IMR-90 (cell line): ENCODE measurements at regions not wholly inside any gene's neighbourhood (a gene's known extent, or its start where the extent isn't known, plus 50 kb on each side); places are given as distances from the start of the nearest gene placed in this dataset.

Source experiments
- ATAC-seq: fragments of 200-7000 bp; cut with Tn5 transposase; 2 replicates; pipeline ENCODE4 v1.9.1; 2020; ENCODE audit warnings: low read depth, mild to moderate bottlenecking, moderate library complexity
- BruUV-seq: library from RNA; stranded (reverse); fragments of 400-500 nt; replicated peaks from 2 replicates; lab custom pipeline; 2021; lab: Mats Ljungman, UMichigan
- CTCF ChIA-PET: fragments of 300-600 bp; formaldehyde crosslinking; extraction: SDS; loops from one replicate; lab custom pipeline; 2021; ENCODE audit warnings: antibody characterized with exemption; lab: Yijun Ruan, JAX
- POLR2A ChIA-PET: fragments of 300-600 bp; sonication (Branson Sonifier 250); formaldehyde crosslinking; loops from one replicate; lab custom pipeline; 2022; ENCODE audit warnings: antibody characterized with exemption; ENCODE audit not compliant: unreplicated experiment; lab: Charles Lee
- DNase-seq: peaks from one replicate; pipeline ENCODE4 v3.0.0; 2013
- H2AFZ ChIP-seq: replicated peaks from 2 replicates; pipeline ENCODE3; 2013; ENCODE audit warnings: low read length, mild to moderate bottlenecking; ENCODE audit not compliant: poor library complexity
- H2AK5ac ChIP-seq: 2 replicates; pipeline ENCODE4 v1.6.1; 2013; ENCODE audit warnings: low read depth, low read length, inconsistent platforms
- H2AK9ac ChIP-seq: replicated peaks from 2 replicates; pipeline ENCODE3; 2013; ENCODE audit warnings: mild to moderate bottlenecking, low read depth, low read length, moderate library complexity; ENCODE audit not compliant: poor library complexity
- H2BK120ac ChIP-seq: 2 replicates; pipeline ENCODE4 v1.6.1; 2013; ENCODE audit warnings: low read depth, low read length, inconsistent platforms
- H2BK15ac ChIP-seq: 3 replicates; pipeline ENCODE4 v1.6.1; 2013; ENCODE audit warnings: low read depth, low read length, inconsistent platforms
- H2BK20ac ChIP-seq: 2 replicates; pipeline ENCODE4 v1.6.1; 2013; ENCODE audit warnings: low read depth, mild to moderate bottlenecking, inconsistent platforms, low read length, moderate library complexity
- H2BK5ac ChIP-seq: 2 replicates; pipeline ENCODE4 v1.6.1; 2013; ENCODE audit warnings: mild to moderate bottlenecking, low read depth, low read length, inconsistent platforms; ENCODE audit not compliant: poor library complexity, severe bottlenecking
- H3K14ac ChIP-seq: replicated peaks from 2 replicates; pipeline ENCODE4 v1.6.1; 2013; ENCODE audit warnings: low read depth, low read length, inconsistent platforms
- H3K18ac ChIP-seq: 2 replicates; pipeline ENCODE4 v1.6.1; 2013; ENCODE audit warnings: low read depth, low read length, control low read depth
- H3K23ac ChIP-seq: 2 replicates; pipeline ENCODE4 v1.6.1; 2013; ENCODE audit warnings: low read depth, low read length, inconsistent platforms
- H3K27ac ChIP-seq: 2 replicates; pipeline ENCODE4 v1.5.1; 2013; ENCODE audit warnings: mild to moderate bottlenecking, control low read depth, low read length; ENCODE audit not compliant: insufficient read depth
- H3K27me3 ChIP-seq: 2 replicates; pipeline ENCODE4 v1.6.1; 2013; ENCODE audit warnings: low read length; ENCODE audit not compliant: control insufficient read depth, insufficient read depth
- H3K36me3 ChIP-seq: 2 replicates; pipeline ENCODE4 v1.6.1; 2013; ENCODE audit warnings: low read length, mixed read lengths; ENCODE audit not compliant: control insufficient read depth, insufficient read depth
- H3K4ac ChIP-seq: 2 replicates; pipeline ENCODE4 v1.6.1; 2013; ENCODE audit warnings: low read depth, low read length, inconsistent platforms
- H3K4me1 ChIP-seq: 2 replicates; pipeline ENCODE4 v1.6.1; 2013; ENCODE audit warnings: low read length, mixed read lengths; ENCODE audit not compliant: control insufficient read depth, insufficient read depth
- H3K4me2 ChIP-seq: 2 replicates; pipeline ENCODE4 v1.6.1; 2013; ENCODE audit warnings: low read depth, mild to moderate bottlenecking, control low read depth, low read length, moderate library complexity
- H3K4me3 ChIP-seq: 2 replicates; pipeline ENCODE4 v1.5.1; 2013; ENCODE audit warnings: low read depth, mild to moderate bottlenecking, control low read depth, low read length, moderate library complexity; ENCODE audit not compliant: insufficient read depth
- H3K56ac ChIP-seq: 2 replicates; pipeline ENCODE4 v1.6.1; 2013; ENCODE audit warnings: low read length, inconsistent platforms; ENCODE audit not compliant: insufficient read depth; ENCODE audit errors: extremely low read depth
- H3K79me1 ChIP-seq, 2 experiments: 2 replicates each; pipeline ENCODE4 v1.6.1; 2013; ENCODE audit warnings: low read length in 2 of 2, inconsistent platforms in 1 of 2, low read depth in 1 of 2
- H3K9ac ChIP-seq: 2 replicates; pipeline ENCODE4 v1.6.1; 2013; ENCODE audit warnings: low read depth, low read length, control low read depth
- H3K9me1 ChIP-seq: 2 replicates; pipeline ENCODE4 v1.6.1; 2013; ENCODE audit warnings: low read length, inconsistent platforms; ENCODE audit not compliant: insufficient read depth
- H3K9me3 ChIP-seq: 2 replicates; pipeline ENCODE4 v1.6.1; 2013; ENCODE audit warnings: low read length; ENCODE audit not compliant: control insufficient read depth, insufficient read depth
- H4K20me1 ChIP-seq: 2 replicates; pipeline ENCODE4 v1.6.1; 2013; ENCODE audit warnings: low read length, inconsistent platforms; ENCODE audit not compliant: insufficient read depth
- H4K5ac ChIP-seq: 2 replicates; pipeline ENCODE4 v1.6.1; 2013; ENCODE audit warnings: mild to moderate bottlenecking, low read depth, low read length, control low read depth
- H4K8ac ChIP-seq, 2 experiments: 2 replicates each; pipeline ENCODE4 v1.6.1; 2013; ENCODE audit warnings: low read depth in 2 of 2, low read length in 2 of 2, control low read depth in 1 of 2, inconsistent platforms in 1 of 2
- H4K91ac ChIP-seq: 2 replicates; pipeline ENCODE4 v1.6.1; 2013; ENCODE audit warnings: low read depth, low read length, inconsistent platforms; ENCODE audit not compliant: insufficient read depth
- BHLHE40 ChIP-seq: fragments of 150-350 bp; IDR thresholded peaks from 2 replicates; pipeline ENCODE4 v1.6.1; 2016; ENCODE audit warnings: mild to moderate bottlenecking, low read depth, low read length
- CEBPB ChIP-seq: IDR thresholded peaks from 2 replicates; pipeline ENCODE4 v1.6.1; 2012; ENCODE audit warnings: low read depth, low read length, improper control_type of control experiment
- CHD1 ChIP-seq: IDR thresholded peaks from 2 replicates; pipeline ENCODE4 v1.6.1; 2012; ENCODE audit warnings: low read depth, low read length, improper control_type of control experiment
- CTCF ChIP-seq: conservative IDR thresholded peaks from 2 replicates; pipeline ENCODE4 v1.5.1; 2012; ENCODE audit warnings: mild to moderate bottlenecking, low read depth, low read length, improper control_type of control experiment
- MXI1 ChIP-seq: IDR thresholded peaks from 2 replicates; pipeline ENCODE4 v1.6.1; 2012; ENCODE audit warnings: low read depth, mild to moderate bottlenecking, low read length, moderate library complexity, borderline replicate concordance
- POLR2A ChIP-seq: IDR thresholded peaks from 2 replicates; pipeline ENCODE4 v1.6.1; 2012; ENCODE audit warnings: mild to moderate bottlenecking, low read depth, low read length
- RFX5 ChIP-seq: IDR thresholded peaks from 2 replicates; pipeline ENCODE4 v1.8.0; 2012; ENCODE audit warnings: low read depth, mild to moderate bottlenecking, low read length, moderate library complexity
- WGBS, 2 experiments: methylation state at CpG; one replicate each; pipeline versions ENCODE4 v1.1.5 to v1.1.7; 2013; ENCODE audit warnings: missing lambda C conversion rate in 2 of 2; ENCODE audit not compliant: insufficient read length in 1 of 2; ENCODE audit errors: extremely low coverage in 2 of 2; 5-methylcytosine and 5-hydroxymethylcytosine counted together
- dilution Hi-C: fragments of 300-500 bp; cut with HindIII; formaldehyde crosslinking; loops from one replicate; pipeline ENCODE4 v1.14.3; 2018; ENCODE audit warnings: low sequenced_read_pairs; ENCODE audit not compliant: unreplicated experiment
- in situ Hi-C: fragments of 300-500 bp; cut with MboI; formaldehyde crosslinking; loops from 3 replicates; pipeline ENCODE4 v1.14.3; 2019; ENCODE audit warnings: low sequenced_read_pairs, inconsistent platforms, mixed read lengths
- intact Hi-C: fragments of 100-400 bp; cut with micrococcal nuclease; formaldehyde crosslinking; loops from 2 replicates; pipeline ENCODE4 v1.10.0; 2022
- TF ChIP-seq, protein P1 (sequence below): fragments of 150-350 bp; IDR thresholded peaks from 2 replicates; pipeline ENCODE4 v1.6.1; 2016; ENCODE audit warnings: low read depth, mild to moderate bottlenecking, low read length, moderate library complexity, borderline replicate concordance

DNA sequence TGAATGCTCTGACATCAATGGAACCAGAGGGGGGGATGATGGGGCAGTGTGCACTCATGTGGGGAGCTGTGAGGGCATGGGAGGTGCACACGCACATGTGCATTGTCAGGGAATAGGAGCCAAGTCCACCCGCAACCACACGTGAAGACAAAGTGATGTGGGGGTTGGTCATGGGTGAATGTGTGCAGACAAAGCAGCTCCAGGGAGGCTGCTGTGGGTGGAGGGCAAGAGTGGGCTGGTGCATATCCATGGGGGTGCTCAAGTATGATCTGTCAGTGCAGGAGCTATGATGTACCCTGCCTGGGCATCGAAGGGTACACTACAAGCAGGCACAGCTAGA, 301.9 kb downstream of the TEX13C start:
- H3K27ac ChIP-seq = no peak overlapping the region
- no peak overlapping the region for H3K23ac ChIP-seq
- no peak overlapping the region for H2BK5ac ChIP-seq
- no peak overlapping the region for H3K4me2 ChIP-seq
- no peak overlapping the region for H2BK15ac ChIP-seq
- ATAC-seq (no peak), DNase-seq (no peak)
- no peaks in the 10 kb centered on the region for H4K20me1 ChIP-seq
- peaks cover 2% of the 10 kb centered on the region; the same call in 1 of the 2 replicates for H3K9me3 ChIP-seq
- H3K56ac ChIP-seq = no peak overlapping the region
- H3K14ac ChIP-seq = no peak overlapping the region
- intact Hi-C loops (no loop called here), dilution Hi-C loops (no loop called here), in situ Hi-C loops (no loop called here)
- H3K4ac ChIP-seq = no peak overlapping the region
- TF ChIP-seq RFX5 = no peak
- TF ChIP-seq MXI1 = no peak
- no peak for TF ChIP-seq POLR2A
- no peak for TF ChIP-seq CHD1
- no peak for TF ChIP-seq CTCF
- no peak for TF ChIP-seq CEBPB
- TF ChIP-seq BHLHE40 = no peak
- TF ChIP-seq, protein P1, sequence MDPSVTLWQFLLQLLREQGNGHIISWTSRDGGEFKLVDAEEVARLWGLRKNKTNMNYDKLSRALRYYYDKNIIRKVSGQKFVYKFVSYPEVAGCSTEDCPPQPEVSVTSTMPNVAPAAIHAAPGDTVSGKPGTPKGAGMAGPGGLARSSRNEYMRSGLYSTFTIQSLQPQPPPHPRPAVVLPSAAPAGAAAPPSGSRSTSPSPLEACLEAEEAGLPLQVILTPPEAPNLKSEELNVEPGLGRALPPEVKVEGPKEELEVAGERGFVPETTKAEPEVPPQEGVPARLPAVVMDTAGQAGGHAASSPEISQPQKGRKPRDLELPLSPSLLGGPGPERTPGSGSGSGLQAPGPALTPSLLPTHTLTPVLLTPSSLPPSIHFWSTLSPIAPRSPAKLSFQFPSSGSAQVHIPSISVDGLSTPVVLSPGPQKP = no peak
- no peak overlapping the region for H2BK20ac ChIP-seq
- no TSS peak for BruUV-seq
- H3K9me1 ChIP-seq = no peaks in the 10 kb centered on the region
- H3K79me1 ChIP-seq = no peaks in the 10 kb centered on the region
- no peaks in the 10 kb centered on the region for H3K36me3 ChIP-seq
- H4K91ac ChIP-seq = no peak overlapping the region
- H3K4me3 ChIP-seq = no peak overlapping the region
- POLR2A ChIA-PET = no interaction called here
- no peak overlapping the region for H4K5ac ChIP-seq
- no CpG with 5 or more reads among the region's 4 CpGs for WGBS, 2 experiments
- no peak overlapping the region for H2AK9ac ChIP-seq
- CTCF ChIA-PET = no interaction called here
- H3K18ac ChIP-seq = no peak overlapping the region
- H3K27me3 ChIP-seq = no peaks in the 10 kb centered on the region
- no peak overlapping the region for H2AK5ac ChIP-seq
- H3K9ac ChIP-seq = no peak overlapping the region
- H2BK120ac ChIP-seq = no peak overlapping the region
- H2AFZ ChIP-seq = no peak overlapping the region
- no peaks in the 10 kb centered on the region for H3K4me1 ChIP-seq
- no peak overlapping the region for H4K8ac ChIP-seq
